HuH-7 (cell line): ENCODE measurements at regions not wholly inside any gene's neighbourhood (a gene's known extent, or its start where the extent isn't known, plus 50 kb on each side); places are given as distances from the start of the nearest gene placed in this dataset.

Source experiments
- DNase-seq: peaks from one replicate; pipeline ENCODE4 v3.0.0; 2011; ENCODE audit warnings: low spot score

DNA sequence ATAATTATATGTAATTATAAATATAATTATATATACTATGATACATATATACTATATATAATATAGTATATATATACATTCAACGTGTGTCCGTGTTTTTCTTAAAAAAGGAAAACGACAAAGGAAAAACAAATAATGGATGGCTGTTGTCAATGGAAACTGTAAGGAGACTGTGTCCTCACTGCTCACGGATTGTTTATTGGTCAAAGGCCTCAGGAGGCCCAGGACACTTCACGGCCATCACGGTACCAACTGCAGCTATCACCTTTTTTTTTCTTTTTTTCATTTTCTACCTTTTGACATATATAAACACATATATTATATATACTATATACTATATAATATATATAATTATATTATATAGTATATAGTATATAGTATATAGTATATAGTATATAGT, 113.4 kb downstream of the SPTSSA start:
- DNase-seq: no peak

DNA sequence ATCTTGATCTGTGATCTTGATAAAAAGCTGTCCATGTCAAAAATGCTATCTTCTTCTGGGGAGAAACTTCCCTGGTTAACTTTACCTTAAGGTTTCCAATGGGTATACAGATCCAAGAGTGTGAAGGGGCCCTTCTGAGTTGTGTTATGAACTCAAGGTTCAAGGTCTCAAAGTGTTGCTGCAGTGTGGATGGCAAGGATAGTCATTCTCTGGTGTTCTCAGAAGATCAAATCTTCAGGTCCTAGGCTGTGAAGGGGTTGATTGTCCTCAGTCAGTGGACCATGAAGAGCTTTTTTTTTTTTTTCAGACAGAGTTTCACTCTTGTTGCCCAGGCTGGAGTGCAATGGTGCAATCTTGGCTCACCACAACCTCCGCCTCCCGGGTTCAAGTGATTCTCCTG, 114.4 kb downstream of the SPTSSA start:
- no peak for DNase-seq

DNA sequence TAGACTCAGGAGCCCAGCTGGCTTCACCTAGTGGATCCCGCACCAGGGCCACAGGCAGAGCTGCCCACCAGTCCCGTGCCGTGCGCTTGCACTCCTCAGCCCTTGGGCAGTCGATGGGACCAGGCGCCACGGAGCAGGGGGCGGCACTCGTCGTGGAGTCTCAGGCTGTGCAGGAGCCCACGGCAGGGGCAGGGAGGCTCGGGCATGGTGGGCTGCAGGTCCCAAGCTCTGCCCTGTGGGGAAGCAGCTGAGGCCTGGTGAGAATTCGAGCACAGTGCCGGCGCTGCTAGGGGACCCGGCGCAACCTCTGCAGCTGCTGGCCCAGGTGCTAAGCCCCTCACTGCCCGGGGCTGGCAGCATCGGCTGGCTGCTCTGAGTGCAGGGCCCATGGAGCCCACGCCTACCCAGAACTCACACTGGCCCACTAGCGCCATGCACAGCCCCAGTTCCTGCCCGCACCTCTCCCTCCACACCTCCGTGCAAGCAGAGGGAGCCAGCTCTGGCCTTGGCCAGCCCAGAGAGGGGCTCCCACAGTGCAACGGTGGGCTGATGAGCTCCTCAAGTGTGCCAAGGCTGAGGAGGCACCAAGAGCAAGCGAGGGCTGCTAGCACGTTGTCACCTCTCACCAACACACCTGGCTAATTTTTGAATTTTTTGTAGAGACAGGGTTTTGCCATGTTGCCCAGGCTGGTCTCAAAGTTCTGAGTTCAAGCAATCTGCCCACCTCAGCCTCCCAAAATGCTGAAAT, 116.1 kb downstream of the SPTSSA start:
- no peak for DNase-seq

DNA sequence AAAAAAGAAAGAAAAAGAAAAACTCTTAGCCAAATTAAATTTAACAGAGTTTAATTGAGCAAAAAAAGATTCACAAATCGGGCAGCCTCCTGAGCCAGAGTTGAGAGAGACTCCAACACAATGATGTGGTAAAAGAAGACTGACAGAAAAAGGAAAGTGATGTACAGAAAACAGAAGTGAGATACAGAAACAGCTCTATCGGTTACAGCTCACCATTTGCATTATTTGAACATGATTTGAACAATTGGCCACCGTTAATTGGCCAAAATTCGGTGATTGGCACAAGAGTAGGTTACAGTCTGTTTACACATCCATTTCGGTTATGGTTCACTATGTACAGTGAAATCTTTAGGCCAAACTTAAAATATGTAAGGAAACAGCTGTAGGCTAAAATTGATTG, 117.7 kb downstream of the SPTSSA start:
- DNase-seq: no peak

DNA sequence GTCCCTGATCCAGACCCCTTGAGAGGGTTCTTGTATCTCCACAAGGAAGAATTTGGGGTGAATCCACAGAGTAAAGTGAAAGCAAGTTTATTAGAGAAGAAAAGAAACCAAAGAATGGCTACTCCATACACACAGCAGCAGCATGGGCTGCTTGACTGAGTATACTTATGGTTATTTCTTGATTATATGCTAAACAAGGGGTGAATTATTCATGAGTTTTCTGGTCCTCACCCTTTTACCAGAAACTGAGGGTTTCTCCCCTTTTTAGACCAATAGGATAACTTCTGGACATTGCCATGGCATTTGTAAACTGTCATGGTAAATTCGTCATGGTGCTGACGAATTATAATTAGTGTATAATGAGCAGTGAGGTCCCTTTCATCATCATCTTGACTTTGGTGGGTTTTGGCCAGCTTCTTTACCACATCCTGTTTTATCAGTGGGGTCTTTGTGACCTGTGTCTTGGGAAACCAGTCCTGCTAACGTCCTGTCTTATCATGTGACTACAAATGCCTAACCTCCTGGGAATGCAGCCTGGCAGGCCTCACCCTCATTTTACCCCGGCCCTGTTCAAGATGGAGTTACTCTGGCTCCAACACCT, 121.9 kb downstream of the SPTSSA start:
- DNase-seq: no peak

DNA sequence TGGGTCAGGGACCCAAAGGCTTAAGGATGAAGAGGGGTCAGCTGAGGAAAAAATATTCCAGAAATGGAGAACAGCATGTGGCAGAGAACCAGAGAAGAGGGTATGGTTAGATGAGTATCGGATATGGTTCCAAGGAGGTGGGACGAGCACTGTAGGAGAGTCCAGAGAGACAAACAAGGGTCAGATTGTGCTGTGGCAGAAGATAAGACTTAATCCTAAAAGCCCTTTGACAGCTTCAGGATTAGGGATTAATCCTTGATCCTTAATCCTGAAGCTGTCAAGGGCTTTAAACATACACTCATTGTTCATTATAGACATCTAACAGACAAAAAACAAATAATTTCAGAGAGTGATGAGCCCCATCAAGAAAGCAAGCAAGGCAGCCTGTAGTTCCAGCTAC, 124.0 kb downstream of the SPTSSA start:
- no peak for DNase-seq

DNA sequence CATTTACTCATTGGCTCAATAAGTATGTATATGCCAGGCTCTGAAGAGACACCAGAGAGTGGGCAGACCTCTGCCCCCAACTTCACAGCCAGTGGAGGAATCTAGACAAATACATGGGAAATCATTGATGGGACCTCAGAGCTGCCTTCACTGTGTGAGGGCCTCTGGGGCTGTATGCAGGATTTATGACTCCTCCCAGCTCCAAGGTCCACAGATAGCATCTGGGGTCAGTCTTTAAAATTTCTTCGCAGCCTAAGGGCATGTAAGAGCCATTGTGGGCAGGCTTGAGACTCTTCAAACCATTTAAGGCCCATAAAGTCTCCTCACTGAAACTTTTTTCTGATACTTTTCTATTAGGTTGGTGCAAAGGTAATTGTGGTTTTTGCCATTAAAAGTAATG, 125.5 kb downstream of the SPTSSA start:
- peak; percentile 28 for DNase-seq

DNA sequence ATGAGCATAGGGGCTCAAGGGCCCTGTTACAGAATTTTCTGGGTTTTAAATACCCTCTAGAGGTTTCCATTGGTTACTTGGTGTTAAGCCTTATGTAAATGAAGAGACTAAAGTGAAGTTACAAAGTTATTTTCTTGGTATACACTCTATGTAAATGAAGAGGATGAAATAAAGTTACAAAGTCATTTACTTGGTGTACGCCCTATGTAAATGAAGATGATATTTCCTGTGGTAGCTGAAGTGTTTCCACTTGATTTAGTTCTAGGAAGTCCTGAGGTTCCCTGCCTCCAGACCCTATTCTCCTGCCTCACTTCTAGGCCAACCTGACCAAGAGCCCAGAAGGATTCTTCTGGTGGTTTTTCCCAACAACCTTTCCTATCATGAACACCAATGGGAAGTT, 126.1 kb downstream of the SPTSSA start:
- DNase-seq: no peak

DNA sequence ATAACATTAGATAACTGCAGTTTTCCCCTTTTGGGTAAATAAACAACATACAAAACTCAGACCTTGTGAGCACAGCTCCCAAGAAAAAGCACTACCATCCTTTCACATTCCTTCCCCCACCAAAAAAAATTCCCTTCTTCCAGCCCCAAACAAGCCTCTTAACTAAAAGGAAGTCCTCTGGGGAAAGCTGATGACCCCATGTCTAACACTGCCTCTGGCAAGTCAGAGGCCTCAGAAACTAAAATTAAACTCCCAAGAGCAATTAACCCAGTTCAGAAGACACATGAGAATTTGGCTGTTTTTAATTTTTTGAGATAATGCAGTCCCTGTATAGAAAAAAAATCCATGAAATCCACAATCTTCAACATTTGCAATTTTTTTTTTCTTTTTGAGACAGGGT, 127.7 kb downstream of the SPTSSA start:
- no peak for DNase-seq

DNA sequence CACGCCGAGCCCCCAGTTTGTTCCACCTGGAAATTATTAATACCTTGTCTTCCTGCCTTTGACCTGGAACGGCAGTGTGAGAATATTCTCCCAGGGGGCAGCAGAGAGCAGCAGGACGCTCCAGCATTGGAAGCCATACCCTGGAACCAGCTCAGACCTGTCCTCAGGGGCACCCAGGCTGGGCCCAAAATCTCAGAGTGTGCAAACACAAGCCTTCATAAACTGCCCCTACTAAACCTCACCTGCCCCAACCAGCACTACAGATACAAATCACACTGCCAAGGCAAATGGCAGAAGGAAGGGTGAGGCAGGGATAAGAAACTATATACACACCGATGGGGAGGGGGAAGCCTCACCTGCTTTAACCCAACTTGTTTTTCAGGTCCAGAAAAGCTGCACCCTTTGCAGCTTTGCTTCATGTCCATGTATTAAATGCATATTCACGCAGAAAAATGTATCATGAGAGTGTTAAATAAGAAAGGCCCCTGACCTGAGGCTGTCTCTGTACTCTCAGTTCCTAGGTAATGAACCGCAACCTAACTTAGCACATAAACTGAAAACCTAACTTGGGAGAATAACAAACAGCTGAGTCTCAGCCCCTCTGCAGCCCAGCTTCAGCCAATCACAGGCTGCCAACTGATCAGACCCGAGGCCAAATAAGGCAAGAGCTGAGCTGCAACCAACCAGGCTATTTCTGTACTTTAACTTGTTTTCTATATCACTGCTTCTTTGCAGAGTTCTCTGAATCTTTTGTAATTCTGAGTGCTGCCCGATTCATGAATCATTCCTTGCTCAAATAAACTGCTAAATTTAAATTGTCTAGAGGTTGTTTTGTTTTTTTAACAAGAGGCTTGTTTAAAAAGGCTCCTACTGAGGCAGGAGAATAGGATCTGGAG, 130.1 kb downstream of the SPTSSA start:
- DNase-seq: peak; percentile 24

DNA sequence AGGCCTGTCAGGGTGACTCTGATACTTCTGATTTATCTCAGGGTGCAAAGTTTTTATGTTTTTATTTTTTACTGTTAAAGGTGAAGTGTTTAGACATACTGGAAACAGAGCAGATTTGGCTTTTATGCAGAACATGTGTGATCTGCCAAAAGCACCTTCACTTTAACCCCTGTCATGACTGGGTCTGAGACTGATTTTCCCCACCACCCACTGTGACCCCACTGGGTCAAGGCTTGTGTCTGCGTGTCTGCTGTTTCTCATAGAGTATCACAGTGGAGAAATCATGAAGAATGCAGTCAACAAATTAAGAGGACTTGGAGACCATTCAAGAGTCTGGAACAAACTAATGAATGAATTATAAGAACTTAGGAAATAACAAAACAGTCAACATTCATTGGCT, 131.2 kb downstream of the SPTSSA start:
- DNase-seq: no peak

DNA sequence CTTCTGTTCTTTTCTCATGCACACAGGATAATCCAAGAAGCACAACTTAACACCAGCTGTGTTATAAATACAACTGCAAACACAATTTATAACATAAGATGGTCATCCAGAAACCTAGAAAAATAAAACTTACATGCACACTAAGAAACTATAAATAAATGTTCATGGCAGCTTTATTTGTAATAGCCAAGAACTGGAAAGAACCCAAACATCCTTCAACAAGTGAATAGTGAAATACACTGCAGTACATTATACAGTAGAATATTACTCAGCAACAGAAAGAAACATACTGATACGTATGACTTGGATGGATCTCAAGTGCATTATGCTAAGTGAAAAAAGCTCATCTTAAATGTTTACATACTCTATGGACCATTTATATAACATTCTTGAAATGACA, 132.7 kb downstream of the SPTSSA start:
- no peak for DNase-seq

DNA sequence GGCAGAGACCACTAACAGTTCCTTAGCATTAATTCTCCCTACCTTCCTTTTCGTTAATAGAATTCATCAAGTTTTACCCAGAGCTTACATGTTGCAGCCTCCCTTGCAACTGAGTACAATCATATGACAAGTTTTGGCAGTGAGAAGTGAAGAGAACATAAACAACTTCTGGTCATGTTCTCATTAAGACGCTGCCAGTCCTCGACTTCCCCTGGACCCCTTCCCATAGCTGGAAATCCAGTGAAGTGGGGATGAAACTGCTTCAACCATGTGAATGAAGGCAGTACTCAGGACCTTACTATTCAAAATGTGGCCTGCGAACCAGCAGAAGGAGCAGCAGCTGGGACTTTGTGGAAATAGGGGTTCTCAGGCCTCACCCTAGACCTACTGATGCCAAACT, 133.9 kb downstream of the SPTSSA start:
- DNase-seq: no peak

DNA sequence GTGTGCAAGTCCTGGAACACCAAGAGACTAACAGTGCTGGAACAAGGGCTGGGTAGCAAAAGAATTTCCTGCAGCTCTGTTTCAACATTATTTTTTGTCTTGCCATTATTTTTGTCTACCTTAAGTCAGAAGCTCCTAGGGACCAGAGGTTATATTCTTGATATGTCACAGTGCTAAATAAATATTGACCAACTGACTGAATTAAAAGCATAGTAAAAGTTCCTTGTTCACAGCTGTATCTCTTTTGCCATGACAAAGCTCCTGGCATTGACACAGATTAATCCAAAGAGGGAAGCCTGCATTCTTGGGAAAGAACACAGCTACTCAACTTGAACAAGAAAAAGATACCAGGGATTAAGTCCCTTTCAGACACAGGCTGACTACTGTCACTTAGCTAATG, 136.5 kb downstream of the SPTSSA start:
- DNase-seq: no peak

DNA sequence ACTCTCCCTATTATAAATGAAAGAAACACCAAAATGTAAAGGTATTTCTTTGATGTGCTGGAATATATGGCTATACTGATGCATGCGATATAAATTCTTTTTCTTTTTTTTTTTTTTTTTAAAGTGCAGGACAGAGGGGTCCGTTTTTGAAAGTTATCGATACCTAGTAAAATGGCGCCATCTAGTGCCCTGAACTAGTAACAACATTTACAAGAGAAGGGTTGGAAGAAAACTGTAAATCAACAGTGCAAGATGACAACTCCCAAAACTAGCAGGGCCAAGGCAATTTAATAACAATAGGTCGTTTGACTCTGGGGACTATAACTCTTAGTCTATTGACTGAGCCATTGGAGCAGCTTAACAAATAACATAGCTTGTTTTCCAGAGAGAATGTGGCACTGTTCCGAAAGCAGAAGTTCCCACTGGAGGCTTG, 137.7 kb downstream of the SPTSSA start:
- DNase-seq: no peak

DNA sequence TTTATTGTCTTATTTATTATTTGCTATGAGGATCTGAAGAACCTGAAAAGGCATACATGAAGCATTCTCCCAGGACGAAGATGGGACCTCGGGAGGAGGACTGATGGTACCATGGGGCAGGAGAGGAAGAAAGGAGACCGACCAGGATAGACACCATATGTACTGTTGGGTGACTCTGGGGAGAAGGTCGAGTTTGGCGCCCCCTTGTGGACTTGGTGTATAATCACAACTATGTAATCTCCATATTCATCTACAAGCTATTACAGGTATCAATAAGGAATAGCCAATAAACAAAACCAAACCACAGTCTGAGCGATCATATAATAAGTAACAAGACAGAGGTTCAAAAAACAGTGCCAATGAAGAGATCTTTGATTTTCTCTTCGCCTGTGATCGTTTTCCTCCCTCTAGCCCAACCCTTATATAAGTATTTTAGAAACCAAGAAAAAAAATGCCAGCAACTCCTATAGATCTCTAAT, 139.1 kb downstream of the SPTSSA start:
- peak; percentile 39 for DNase-seq

DNA sequence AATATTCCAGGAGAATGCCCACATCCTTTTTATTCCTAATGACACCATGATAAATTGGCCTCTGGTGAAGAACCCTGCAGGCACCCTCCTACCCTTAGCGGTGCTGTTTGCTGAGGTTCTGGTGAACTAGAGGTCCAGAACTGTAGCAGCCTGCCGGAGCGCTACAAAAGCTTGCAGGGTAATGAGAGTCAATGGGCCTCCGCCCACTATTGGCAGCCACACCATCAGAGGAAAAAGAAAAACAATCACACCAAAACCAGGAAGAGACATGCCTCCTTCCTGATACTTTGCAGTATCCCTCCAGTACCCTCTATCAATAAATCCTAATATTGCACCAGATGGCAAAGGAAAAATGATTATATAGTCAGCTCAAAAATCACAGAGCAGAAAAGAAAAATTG, 142.9 kb downstream of the SPTSSA start:
- no peak for DNase-seq

DNA sequence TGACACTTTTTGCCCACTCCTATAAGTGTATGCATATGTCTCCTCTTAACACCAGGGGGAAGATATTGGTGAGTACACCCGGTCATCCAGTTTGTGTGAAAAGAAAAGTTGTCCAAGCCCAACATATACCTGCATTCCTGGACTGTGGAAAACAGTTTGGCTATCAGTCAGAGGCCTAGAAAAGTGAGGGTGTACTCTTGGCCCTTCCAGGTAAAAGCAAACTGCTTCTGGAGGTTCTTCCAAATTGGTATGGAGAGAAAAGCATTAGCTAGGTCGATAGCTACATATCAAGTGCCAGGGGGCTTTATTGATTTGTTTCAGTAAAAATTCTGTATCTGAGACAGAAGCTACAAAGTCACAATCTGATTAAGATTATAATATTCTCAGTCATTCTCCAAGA, 144.0 kb downstream of the SPTSSA start:
- DNase-seq: no peak

DNA sequence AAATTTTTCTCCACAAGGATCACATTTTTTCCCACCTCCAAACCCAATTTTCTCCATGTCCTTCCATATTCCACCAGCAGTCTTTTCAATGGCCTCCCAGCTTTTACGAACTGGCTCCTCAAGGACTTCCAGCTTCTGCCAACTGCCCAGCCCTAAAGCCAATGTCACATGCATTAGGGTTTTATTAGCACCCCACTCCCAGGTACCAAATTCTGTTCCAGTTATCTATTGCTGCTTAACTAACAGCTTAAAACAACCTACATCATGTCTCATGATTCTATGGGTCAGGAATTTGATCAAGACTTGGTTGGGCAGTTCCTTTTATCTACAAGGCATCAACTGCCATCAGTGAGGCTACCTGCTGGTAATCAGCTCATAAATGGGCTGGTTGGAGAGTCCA, 151.3 kb downstream of the SPTSSA start:
- DNase-seq: no peak

DNA sequence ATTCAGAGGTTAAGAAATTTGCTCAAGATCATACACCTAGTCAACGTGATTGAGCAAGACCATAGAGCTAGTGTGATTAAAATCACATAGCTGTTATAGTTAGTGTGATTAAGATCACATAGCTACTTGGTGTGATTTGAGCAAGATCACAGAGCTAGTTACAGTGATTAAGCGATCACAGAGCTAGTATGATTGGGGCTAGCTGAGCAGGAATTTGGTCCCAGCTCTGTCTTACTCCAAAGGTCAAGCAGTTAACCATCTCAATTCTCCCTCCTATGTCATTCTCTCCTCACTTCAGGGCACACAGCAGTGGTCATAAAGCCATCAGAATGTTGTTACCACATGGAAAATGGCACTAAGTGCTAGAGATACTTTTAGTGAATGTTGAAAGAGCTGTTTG, 158.2 kb downstream of the SPTSSA start:
- DNase-seq: no peak

DNA sequence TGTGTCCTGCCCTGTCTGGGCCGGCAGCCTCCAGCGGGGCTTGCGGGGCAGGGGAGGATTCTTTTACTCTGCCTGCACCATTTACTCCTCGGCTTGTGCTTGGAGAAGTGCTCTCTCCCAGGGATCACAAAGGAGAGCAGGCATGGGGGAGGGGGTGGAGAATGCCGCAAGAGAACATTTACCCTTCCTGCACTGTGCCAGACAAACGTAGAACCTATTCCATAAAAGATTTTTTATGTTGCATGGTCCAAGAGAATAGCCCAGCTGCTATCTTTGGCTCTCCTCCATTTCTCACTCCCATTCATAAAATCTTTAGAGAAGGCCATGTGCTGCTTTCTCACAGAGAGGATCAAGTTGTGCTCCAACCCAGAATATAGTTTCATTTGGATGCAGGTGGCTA, 159.4 kb downstream of the SPTSSA start:
- no peak for DNase-seq

DNA sequence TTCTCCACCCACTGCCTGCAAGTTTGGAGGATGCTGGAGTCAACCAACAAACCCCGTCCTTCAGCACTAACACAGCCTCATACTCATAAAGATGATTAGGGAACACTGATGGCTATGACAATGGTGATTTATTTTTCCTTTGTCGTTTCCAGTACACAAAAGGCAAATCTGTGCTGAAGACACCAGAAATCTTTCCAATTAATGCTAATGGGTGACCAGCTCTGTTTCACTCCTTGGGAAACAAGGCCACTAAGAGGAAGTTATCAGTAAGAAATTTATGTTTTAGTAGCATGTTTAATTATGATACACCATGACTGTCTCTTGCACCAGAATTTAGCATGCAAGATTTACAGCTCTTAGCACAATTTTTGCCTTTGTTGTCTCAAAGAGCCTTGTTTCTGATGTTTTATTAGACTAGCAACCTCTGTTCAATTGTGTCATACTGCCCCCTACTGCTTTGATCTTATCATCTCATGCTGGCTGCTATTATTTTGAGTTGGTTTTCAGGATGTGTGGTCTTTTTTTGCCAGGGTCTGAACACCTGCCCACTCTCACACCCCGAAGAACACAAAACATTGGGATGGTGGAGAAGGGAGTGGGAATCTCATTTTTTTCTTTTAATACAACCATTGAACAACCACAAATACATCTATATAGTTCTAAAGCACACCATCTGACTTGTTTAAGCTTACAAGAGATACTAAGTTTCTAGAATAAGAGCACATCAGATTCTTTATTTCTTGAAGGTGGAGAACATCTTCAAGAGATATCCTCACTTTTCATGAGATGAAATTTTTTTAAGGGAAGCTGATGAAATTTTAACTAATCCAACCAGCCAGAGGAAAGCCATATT, 160.9 kb downstream of the SPTSSA start:
- no peak for DNase-seq
